ENCODE measurements at regions not wholly inside any gene's neighbourhood (a gene's known extent, or its start where the extent isn't known, plus 50 kb on each side); places are given as distances from the start of the nearest gene placed in this dataset.

- CTCF ChIA-PET (ENCODE audit: low intra/inter-chr PET ratio), result no interaction called here
- TF ChIP-seq CEBPG (CRISPR knock-in tag; IDR thresholded peaks at IDR 0.05), result no peak
- TF ChIP-seq CEBPG (tag; conservative IDR thresholded peaks at IDR 0.05 in 1 of 2, IDR thresholded peaks at IDR 0.05 in 1 of 2), result peak in 1 of 2 experiments; percentile 48; a peak in 1 of 4 replicates
- TF ChIP-seq CEBPB (tag; IDR thresholded peaks at IDR 0.05), result peak; percentile 44; the same call in 1 of the 2 replicates
- no peak for TF ChIP-seq NR0B1 (IDR thresholded peaks at IDR 0.05; ENCODE audit: partially characterized antibody)
- TF ChIP-seq GMEB1 (CRISPR knock-in tag; IDR thresholded peaks at IDR 0.05), result no peak
- TF ChIP-seq CTBP1 (IDR thresholded peaks at IDR 0.05; ENCODE audit: borderline replicate concordance), result no peak
- no peak for TF ChIP-seq RBM15 (IDR thresholded peaks at IDR 0.05; ENCODE audit: insufficient read depth, low read length)
- no peak for TF ChIP-seq FOXJ3 (CRISPR knock-in tag; IDR thresholded peaks at IDR 0.05)
- no peak for TF ChIP-seq ZNF280A (IDR thresholded peaks at IDR 0.05; ENCODE audit: low read depth, partially characterized antibody)
Measured at GRCh38 chr19:16001481-16002312, 52.9 kb downstream of the OR10H4 start.

More at GRCh38 chr19:16001481-16002312, 52.9 kb downstream of the OR10H4 start:
- no peak overlapping the region for H3K4me3 ChIP-seq
- no peaks in the 10 kb centered on the region for H3K9me1 ChIP-seq (ENCODE audit: control insufficient read depth, insufficient read depth, low read length)
- no peak overlapping the region for H3K4me2 ChIP-seq (ENCODE audit: insufficient read depth, low read length)
- intact Hi-C loops (cut with micrococcal nuclease), result no loop called here
- H3K9me3 ChIP-seq (replicated peaks; ENCODE audit: control insufficient read depth, insufficient read depth, low read depth, low read length), result no peaks in the 10 kb centered on the region
- no peak for DNase-seq (ENCODE audit: extremely low read depth in 1 of 4, low spot score in 3 of 4)
- no TSS peak for BruUV-seq (replicated peaks)
- no peaks in the 10 kb centered on the region for H4K20me1 ChIP-seq (replicated peaks; ENCODE audit: control insufficient read depth, insufficient read depth, low read length)
- no peak overlapping the region for H3K27ac ChIP-seq (ENCODE audit: extremely low read depth, low read depth, low read length)
- no peak for FAIRE-seq
- no peaks in the 10 kb centered on the region for H3K79me2 ChIP-seq (ENCODE audit: control insufficient read depth, insufficient read depth, low read length)
- in situ Hi-C loops (cut with MboI), result no loop called here
- H3K27me3 ChIP-seq (ENCODE audit: control insufficient read depth in 2 of 2, insufficient read depth in 2 of 2, low read length in 2 of 2), result peaks cover 17 to 36% of the 10 kb centered on the region in 2 experiments; a peak in 4 of 5 replicates
- no peaks in the 10 kb centered on the region for H3K36me3 ChIP-seq (ENCODE audit: control insufficient read depth, insufficient read depth, low read length)
- no peaks in the 10 kb centered on the region for H3K4me1 ChIP-seq (replicated peaks in 1 of 2; ENCODE audit: control insufficient read depth in 2 of 2, insufficient read depth in 2 of 2, low read length in 2 of 2)
- ATAC-seq, result no peak
- POLR2A ChIA-PET, result no interaction called here
- H2AFZ ChIP-seq (ENCODE audit: low read depth, low read length), result no peak overlapping the region
- 3% methylated on average over 12 of the region's 12 CpGs for WGBS (ENCODE audit: insufficient coverage, low coverage, missing lambda C conversion rate)
- no peak overlapping the region for H3K9ac ChIP-seq (ENCODE audit: insufficient read depth in 1 of 2, low read depth in 2 of 2, low read length in 2 of 2)
